Stimulated activated effector memory CD8-positive, alpha-beta T cell treated with anti-CD3 and anti-CD28 coated beads, Interleukin-12 subunit alpha, Interleukin-12 subunit beta, amount 100 ng/mL, for 72 hours (primary cell): ENCODE measurements at regions not wholly inside any gene's neighbourhood (a gene's known extent, or its start where the extent isn't known, plus 50 kb on each side); places are given as distances from the start of the nearest gene placed in this dataset.

Experiments
- ATAC-seq: fragments of 150-1000 bp; cut with Tn5 transposase; 2 replicates; pipeline ENCODE4 v1.10.0; 2021
- DNase-seq, 2 donors: peaks; one replicate each; pipeline ENCODE4 v3.0.0; 2021 to 2022; ENCODE audit warnings: low spot score in 2 of 2
- H3K27ac Mint-ChIP-seq: one replicate; pipeline ENCODE4 v1.8.0; 2022; ENCODE audit warnings: mild to moderate bottlenecking, mixed read lengths
- H3K36me3 Mint-ChIP-seq: one replicate; pipeline ENCODE4 v1.8.0; 2022; ENCODE audit warnings: mild to moderate bottlenecking, mixed read lengths
- H3K4me1 Mint-ChIP-seq: one replicate; pipeline ENCODE4 v1.8.0; 2022; ENCODE audit warnings: mixed read lengths
- H3K4me3 Mint-ChIP-seq: one replicate; pipeline ENCODE4 v1.8.0; 2022; ENCODE audit warnings: mild to moderate bottlenecking, mixed read lengths
- H3K9me3 Mint-ChIP-seq: one replicate; pipeline ENCODE4 v1.8.0; 2022; ENCODE audit warnings: mixed read lengths

DNA sequence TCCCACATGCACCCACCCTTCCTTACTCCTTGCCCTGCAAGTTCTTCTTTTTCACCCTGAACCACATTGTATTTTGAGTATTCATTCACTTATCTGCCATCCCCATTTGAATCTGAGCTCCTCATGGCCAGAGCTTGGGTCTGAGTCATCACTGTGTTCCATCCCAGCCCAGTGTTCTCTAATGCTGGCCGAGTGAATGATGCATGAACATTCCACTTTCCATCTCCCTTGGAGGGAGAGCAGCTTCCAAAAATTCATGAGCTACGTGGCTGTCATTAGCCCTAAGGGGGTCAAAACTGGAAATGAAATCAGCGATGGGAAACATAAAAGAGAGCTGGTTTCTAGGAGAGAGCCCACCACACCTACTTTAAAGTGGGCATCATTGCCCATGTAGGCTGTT lies 187.0 kb upstream of the USP24 start:
- no peak for DNase-seq
- Mint-ChIP-seq H3K4me3 (no peak overlapping the region), H3K4me1 (no peaks in the 10 kb centered on the region), H3K9me3 (no peaks in the 10 kb centered on the region), H3K27ac (no peak overlapping the region), H3K36me3 (no peaks in the 10 kb centered on the region)
- ATAC-seq = no peak

DNA sequence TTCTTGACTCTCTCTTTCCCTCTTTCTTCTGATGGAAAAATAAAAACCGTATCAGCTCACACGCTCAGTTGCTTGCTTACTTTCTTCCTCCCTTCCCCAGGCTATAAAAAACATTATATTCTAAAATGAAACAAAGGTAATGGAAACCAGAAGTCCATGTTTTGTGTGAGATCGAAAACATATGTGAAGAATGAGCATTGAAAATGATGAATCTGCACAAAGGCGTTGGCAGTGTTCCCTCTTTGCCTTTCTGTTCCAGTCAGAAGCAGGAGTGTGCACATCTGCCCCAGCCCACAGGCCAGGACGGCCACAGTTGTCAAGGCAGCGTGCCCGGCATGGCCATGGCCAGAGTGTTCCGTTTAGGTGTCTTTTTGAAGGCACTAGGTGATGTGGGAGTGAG lies 185.3 kb upstream of the USP24 start:
- ATAC-seq = no peak
- Mint-ChIP-seq H3K36me3 (no peaks in the 10 kb centered on the region), H3K27ac (no peak overlapping the region), H3K4me3 (no peak overlapping the region), H3K9me3 (no peaks in the 10 kb centered on the region), H3K4me1 (no peaks in the 10 kb centered on the region)
- no peak for DNase-seq

DNA sequence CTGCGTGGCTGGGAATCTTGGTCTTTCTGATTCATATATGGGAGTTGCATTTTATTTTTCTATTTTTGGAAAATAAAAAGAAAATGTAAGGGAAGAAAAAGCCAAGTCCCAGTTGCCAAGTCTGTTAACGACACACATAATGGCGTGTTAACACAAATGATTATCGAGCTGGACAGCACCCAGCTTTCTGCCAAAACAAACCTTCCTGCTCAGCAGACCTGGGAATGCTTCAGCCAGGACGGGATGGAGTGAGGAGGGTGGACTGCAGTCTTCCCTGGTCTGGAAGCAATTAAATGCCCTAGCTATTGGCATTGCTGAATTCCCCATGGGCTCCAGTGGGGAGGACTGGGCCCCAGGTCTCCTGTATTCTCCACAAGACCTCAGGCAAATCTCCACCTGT lies 184.2 kb upstream of the USP24 start:
- DNase-seq (no peak), ATAC-seq (no peak)
- Mint-ChIP-seq H3K4me1 (no peaks in the 10 kb centered on the region), H3K36me3 (no peaks in the 10 kb centered on the region), H3K4me3 (no peak overlapping the region), H3K27ac (no peak overlapping the region), H3K9me3 (peaks cover 3% of the 10 kb centered on the region)

DNA sequence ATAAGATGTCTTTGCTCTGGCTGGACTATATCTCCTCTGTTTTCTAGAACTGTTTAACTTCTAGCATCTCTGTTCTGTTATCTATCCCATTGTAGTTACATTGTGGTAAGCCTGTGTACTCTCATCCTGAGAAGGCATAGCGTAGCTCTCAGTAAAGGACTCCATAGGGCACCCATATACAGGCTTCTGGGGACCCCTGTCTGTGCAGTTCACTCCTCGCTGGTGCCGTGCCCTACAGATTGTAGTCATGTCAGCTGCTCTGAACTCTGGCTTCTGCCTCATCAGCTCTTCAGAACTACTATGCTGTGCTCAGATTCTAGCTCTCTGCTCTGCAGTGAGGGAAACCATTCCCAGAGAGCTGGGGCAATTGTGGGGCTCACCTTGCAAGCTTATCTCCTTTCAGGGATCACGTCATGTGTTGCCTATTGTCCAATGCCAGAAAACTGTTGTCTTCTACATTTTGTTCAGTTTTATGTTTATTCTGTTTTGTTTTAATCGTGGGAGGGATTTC lies 181.3 kb upstream of the USP24 start:
- DNase-seq (no peak), ATAC-seq (no peak)
- no peaks in the 10 kb centered on the region for H3K36me3 Mint-ChIP-seq
- no peak overlapping the region for H3K27ac Mint-ChIP-seq
- H3K4me3 Mint-ChIP-seq = no peak overlapping the region
- no peaks in the 10 kb centered on the region for H3K4me1 Mint-ChIP-seq
- H3K9me3 Mint-ChIP-seq = peaks cover 3% of the 10 kb centered on the region

DNA sequence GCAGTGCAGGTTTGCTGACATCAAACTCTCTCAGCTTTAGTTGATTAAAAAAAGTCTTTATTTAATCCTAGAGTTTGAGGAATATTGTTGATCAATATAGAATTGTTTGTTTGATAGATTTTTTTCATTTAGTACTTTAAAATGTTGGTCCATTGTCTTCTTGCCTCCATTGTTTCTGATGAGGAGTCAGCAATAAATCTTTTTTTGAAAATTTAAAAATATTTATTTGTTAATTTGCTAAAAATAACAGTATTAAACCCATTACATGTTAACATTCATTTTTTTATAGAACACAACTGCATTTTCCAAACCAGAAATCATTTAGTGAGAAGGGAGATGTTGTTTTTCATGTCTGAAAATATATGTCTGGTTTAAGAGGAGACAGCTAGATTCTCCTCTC lies 173.8 kb upstream of the USP24 start:
- ATAC-seq (no peak), DNase-seq (no peak)
- Mint-ChIP-seq H3K9me3 (peaks cover 4% of the 10 kb centered on the region), H3K27ac (no peak overlapping the region), H3K4me1 (no peaks in the 10 kb centered on the region), H3K4me3 (no peak overlapping the region), H3K36me3 (no peaks in the 10 kb centered on the region)

DNA sequence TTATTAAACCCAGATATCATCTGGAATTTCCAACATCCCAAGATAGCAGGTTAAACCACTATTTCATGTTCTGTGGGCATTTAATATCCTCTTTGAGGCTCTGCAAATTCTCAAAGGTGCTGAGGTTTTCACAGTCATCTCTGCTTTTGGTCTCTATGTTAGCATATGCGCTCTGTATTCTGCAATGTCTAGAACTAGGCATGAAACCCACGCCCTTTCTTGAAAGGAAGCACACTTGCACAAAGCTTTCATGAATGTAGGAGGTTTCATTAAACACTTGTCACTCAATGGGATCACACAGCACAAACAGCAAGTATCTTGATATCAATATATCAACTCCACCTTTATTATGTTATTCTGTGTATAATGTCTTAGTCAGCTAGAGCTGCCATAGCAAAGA lies 172.0 kb upstream of the USP24 start:
- Mint-ChIP-seq H3K4me3 (no peak overlapping the region), H3K4me1 (no peaks in the 10 kb centered on the region), H3K9me3 (peaks cover 4% of the 10 kb centered on the region), H3K36me3 (no peaks in the 10 kb centered on the region), H3K27ac (no peak overlapping the region)
- ATAC-seq = no peak
- no peak for DNase-seq

DNA sequence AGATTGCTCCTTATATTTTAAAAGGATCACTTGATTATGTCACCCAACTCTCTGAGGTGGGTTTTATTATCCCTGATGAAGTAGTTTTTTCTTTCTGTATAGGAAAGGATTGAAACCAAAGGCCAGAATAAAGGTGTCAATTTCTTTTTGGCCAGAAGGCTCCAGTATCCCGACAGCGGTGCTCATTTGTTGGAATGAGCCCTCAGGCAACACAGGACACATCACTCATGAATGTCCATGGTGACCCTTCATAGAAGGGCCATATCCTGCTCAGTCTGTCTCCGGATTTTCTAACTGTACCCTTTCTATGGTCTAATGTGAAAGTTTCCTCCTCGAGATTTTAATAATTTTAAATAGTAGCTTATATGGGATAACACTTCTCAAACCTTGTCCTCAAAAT lies 171.3 kb upstream of the USP24 start:
- H3K9me3 Mint-ChIP-seq = peaks cover 4% of the 10 kb centered on the region
- H3K4me3 Mint-ChIP-seq = no peak overlapping the region
- H3K4me1 Mint-ChIP-seq = no peaks in the 10 kb centered on the region
- DNase-seq = no peak
- ATAC-seq = no peak
- no peaks in the 10 kb centered on the region for H3K36me3 Mint-ChIP-seq
- no peak overlapping the region for H3K27ac Mint-ChIP-seq

DNA sequence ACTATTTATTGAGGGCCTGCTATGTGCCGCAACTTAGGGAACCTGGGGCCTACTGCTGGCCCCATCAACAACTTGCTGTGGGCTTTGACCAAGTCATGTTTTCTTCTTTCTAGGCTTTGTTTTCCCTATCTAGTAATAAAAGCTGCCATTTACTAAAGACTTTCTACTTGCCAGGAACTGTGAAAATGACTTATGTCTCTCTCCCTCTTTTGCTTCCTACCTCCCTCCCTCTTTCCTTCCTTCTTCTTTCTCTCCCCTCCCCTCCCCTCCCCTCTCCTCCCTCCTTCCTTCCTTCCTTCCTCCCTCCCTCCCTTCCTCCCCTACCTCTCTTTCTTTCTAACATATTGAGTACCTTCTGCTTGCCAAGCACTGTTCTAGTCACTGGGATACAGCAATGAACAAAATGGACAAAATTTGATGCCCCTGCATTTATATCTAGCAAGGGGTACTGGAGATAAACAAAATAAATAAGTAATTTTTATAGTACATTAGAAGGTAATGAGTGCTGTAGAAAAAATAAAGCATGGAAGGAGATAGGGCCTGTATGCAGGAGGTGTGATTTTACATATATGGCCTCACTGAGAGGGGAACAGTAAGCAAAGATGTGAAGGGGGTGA lies 170.3 kb upstream of the USP24 start:
- no peak for DNase-seq
- Mint-ChIP-seq H3K9me3 (peaks cover 4% of the 10 kb centered on the region), H3K36me3 (no peaks in the 10 kb centered on the region), H3K4me3 (no peak overlapping the region), H3K27ac (no peak overlapping the region), H3K4me1 (no peaks in the 10 kb centered on the region)
- ATAC-seq = no peak

DNA sequence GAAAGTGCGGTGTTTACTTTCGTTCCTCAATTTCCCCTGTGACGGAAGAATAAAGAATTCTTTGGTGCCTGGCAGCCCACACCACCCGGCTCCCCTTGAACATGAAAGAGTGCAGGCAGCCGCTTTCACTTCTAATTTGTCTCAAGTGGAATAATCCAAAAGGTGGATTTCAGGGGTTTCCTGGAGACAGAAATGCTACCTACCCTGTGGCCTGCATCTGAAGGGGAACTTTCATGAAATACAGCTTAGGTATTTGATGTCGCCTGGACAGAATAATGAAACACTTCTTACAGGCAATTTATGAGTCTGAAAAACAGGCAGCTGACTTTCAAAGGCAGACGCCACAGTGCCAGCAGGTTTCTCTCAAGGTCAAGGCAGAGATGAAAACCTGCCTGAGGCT lies 169.5 kb upstream of the USP24 start:
- DNase-seq = no peak
- H3K36me3 Mint-ChIP-seq = no peaks in the 10 kb centered on the region
- H3K4me3 Mint-ChIP-seq = no peak overlapping the region
- no peak overlapping the region for H3K27ac Mint-ChIP-seq
- H3K4me1 Mint-ChIP-seq = peaks cover under 1% of the 10 kb centered on the region
- ATAC-seq = no peak
- peaks cover 4% of the 10 kb centered on the region for H3K9me3 Mint-ChIP-seq

DNA sequence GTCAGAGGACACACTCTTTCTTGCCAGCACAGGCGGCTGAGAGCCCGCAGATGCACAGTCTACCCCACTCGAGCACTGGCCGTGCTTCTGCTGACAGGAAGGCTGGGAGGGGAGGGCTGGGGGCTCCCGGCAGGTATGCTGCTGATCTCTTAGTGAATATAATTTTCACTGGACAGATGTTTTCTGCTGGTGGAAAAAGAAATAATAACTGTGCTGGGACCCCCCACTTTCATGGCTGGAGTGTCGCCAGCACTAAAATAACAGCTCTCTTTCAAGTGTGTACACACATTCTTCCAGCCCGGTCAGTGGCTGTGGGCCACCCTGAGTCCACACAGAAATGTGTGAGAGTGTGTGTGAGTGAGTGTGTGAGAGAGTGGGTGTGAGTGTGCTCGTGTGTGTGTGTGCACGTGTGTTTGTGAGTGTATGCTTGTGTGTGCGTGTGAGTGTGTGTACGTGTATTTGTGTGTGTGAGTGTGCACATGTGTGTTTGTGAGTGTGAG lies 167.7 kb upstream of the USP24 start:
- Mint-ChIP-seq H3K4me1 (peaks cover 13% of the 10 kb centered on the region), H3K4me3 (no peak overlapping the region), H3K27ac (no peak overlapping the region), H3K36me3 (no peaks in the 10 kb centered on the region), H3K9me3 (peaks cover 4% of the 10 kb centered on the region)
- no peak for ATAC-seq
- no peak for DNase-seq

DNA sequence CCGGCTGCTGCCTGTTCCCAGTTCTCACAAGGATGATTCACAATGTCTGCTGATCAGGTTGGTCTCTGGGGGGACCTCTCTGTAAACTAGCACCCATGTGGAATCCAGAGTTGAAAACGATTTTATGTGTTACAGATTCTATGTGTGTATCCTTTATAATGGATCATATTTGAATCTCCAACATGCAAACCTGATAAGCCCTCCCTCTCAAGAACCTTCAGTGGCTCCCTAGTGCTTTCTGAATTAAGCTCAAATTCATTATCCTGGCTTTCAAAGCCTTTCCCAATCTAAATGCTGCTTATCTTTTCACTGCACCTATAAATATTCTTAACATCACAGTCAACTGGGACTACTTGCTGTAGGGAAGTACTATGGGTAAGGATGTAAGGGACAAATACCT lies 166.8 kb upstream of the USP24 start:
- Mint-ChIP-seq H3K27ac (no peak overlapping the region), H3K9me3 (peaks cover 4% of the 10 kb centered on the region), H3K4me1 (peaks cover 13% of the 10 kb centered on the region), H3K36me3 (no peaks in the 10 kb centered on the region), H3K4me3 (no peak overlapping the region)
- no peak for DNase-seq
- no peak for ATAC-seq

DNA sequence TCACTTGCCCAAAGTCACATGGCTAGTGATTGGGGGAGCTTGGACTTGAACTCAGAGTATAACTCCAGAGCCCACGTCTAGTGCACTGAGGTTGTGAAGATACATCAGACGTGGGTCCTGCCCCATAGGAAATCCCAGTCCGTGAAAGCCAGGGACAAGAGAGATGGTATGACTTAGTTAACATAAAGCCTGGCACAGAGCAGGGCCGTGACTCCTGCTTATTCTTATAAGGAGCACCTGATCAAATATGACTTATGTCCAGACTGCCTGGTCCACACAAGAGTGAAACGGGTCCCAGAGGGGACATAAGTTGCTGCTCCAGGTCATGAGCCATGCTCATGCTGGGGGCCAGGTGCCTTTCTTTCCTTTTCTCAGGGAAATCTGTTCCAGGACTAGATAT lies 166.3 kb upstream of the USP24 start:
- no peak for ATAC-seq
- Mint-ChIP-seq H3K9me3 (peaks cover 4% of the 10 kb centered on the region), H3K4me1 (peaks cover 13% of the 10 kb centered on the region), H3K27ac (no peak overlapping the region), H3K36me3 (no peaks in the 10 kb centered on the region), H3K4me3 (no peak overlapping the region)
- no peak for DNase-seq

DNA sequence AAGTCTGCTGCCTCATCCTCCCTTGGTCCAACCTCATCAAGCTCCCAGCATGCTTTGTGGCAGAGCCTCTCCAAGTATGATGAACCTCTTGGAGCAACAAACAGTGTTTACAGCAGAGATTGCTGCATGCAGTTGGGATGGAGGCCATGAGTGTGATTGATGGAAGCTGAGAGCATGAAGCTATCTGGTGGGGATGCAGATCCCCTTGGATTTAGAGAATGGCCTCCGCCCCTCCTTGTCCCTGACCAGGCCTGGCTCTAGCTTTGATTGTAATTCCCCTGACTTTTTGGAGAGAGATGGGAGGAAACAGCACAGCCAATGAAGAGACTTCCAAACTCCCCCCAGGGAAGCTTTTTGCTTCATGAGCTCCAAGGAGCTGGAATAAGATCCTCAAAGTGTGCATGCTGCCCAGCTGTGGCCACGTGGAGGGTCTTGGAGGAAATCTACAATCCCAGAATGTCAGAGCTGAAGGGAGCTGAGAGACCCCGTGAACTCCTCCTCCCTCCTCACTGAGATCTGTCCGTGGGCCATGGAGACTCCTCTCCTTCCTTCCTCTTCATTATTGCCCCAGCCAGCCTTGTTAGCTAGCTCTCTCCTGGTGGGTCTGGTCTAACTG lies 165.3 kb upstream of the USP24 start:
- Mint-ChIP-seq H3K9me3 (no peaks in the 10 kb centered on the region), H3K36me3 (no peaks in the 10 kb centered on the region), H3K4me3 (no peak overlapping the region), H3K27ac (no peak overlapping the region), H3K4me1 (peaks cover 13% of the 10 kb centered on the region)
- peak; percentile 16 for ATAC-seq
- no peak for DNase-seq

DNA sequence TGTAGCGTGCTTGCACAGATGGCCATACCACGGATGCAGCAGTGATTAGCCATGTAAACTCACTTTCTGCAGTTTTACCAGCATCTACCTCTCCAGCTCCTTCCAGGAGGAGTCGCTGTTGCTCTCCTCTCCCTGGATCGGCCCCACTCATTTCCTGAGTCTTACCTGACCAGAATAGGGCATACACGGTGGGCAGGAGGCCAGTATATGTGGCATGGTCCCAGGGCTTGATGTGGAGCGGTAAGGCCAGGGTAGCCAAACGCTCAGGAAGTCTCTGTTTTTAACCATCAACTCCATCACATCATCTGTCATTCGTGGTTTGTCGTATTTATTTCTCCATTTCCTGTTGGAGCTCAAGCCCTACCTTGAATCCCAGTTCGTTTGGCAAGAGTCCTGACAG lies 163.4 kb upstream of the USP24 start:
- ATAC-seq (peak; percentile 42), DNase-seq (peak in 1 of 2 donors; percentile 47)
- no peaks in the 10 kb centered on the region for H3K36me3 Mint-ChIP-seq
- H3K4me3 Mint-ChIP-seq = no peak overlapping the region
- peaks cover 13% of the 10 kb centered on the region for H3K4me1 Mint-ChIP-seq
- H3K9me3 Mint-ChIP-seq = no peaks in the 10 kb centered on the region
- no peak overlapping the region for H3K27ac Mint-ChIP-seq

DNA sequence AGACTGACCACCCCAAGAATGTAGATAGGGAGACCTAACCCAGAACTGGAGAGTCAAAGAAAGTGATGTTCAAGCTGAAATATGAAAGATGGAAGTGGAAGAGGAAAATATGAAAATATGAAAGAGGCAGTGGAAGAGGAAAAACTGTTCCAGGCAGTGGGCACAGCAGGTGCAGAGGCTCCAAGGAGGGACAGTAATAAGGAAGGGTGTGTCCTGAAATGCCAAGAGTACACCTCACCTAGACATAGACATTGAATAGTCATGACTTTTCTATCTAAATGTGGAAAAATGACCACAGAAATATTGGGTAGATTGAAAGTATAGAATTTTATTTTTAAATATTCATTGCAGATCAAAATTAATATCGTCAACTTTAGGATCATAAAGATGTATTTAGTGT lies 161.7 kb upstream of the USP24 start:
- Mint-ChIP-seq H3K36me3 (no peaks in the 10 kb centered on the region), H3K4me3 (no peak overlapping the region), H3K9me3 (no peaks in the 10 kb centered on the region), H3K4me1 (peaks cover 13% of the 10 kb centered on the region), H3K27ac (no peak overlapping the region)
- DNase-seq (no peak), ATAC-seq (no peak)

DNA sequence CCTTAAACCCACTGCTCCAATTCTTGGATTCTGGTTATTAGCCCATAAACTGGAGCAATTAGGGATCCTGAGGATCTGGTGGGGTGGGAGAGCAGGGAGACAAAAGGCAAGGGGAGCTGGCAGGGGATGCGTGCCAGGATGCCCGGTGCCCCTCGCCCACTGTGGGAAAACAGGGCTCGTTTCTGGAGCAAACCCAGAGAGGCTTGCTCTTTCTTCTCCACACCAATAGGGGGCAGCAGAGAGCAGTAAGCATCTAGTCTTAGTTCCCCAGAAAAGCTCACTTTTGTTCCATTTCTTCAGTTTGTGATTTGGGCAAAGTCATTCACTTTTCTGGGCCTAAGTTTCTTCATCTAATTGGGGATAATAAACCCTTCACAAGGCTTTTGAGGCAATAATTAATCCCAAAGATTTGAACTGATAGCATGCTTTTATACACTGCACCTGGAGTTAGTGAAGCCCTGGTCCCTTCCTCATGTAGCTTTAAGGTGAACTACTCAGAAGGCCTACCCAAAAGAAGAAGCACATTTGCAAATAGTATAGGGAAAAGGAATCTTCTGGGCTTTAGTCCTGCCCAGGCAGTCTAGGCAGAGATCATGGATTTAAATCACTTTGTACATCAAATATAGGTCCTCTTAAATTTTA lies 160.6 kb upstream of the USP24 start:
- Mint-ChIP-seq H3K27ac (no peak overlapping the region), H3K4me1 (peaks cover 13% of the 10 kb centered on the region), H3K9me3 (no peaks in the 10 kb centered on the region), H3K4me3 (no peak overlapping the region), H3K36me3 (no peaks in the 10 kb centered on the region)
- DNase-seq (peak; percentile 26 to 55), ATAC-seq (peak; percentile 28)
